ENCODE measurements at regions not wholly inside any gene's neighbourhood (a gene's known extent, or its start where the extent isn't known, plus 50 kb on each side); places are given as distances from the start of the nearest gene placed in this dataset.

GRCh38 chr7:137146012-137146455 lies 197.5 kb downstream of the PTN start:
- Histone ChIP-seq H3K9me2 (ENCODE audit: insufficient read depth, low read length) (no peaks in the 10 kb centered on the region), H3K79me2 (replicated peaks; ENCODE audit: insufficient read depth, low read length) (no peaks in the 10 kb centered on the region), H3K4me2 (ENCODE audit: low read length) (no peak overlapping the region), H3K27ac (ENCODE audit: low read length) (no peak overlapping the region), H3K36me3 (ENCODE audit: insufficient read depth, low read length) (no peaks in the 10 kb centered on the region), H3K9me3 (ENCODE audit: low read length) (no peaks in the 10 kb centered on the region), H4K20me1 (ENCODE audit: insufficient read depth) (no peaks in the 10 kb centered on the region), H2AFZ (ENCODE audit: low read depth, low read length) (no peak overlapping the region), H3K4me3 (ENCODE audit: low read length) (no peak overlapping the region), H3F3A (ENCODE audit: insufficient read depth, low read length, poor library complexity, severe bottlenecking) (no peaks in the 10 kb centered on the region), H3K9ac (ENCODE audit: low read length) (no peak overlapping the region), H3K27me3 (ENCODE audit: insufficient read depth, low read depth, low read length) (no peaks in the 10 kb centered on the region)
- TF ChIP-seq EP300 (conservative IDR thresholded peaks at IDR 0.05; ENCODE audit: poor library complexity, severe bottlenecking) (no peak), RAD21 (conservative IDR thresholded peaks at IDR 0.05) (no peak), POLR2AphosphoS5 (IDR thresholded peaks at IDR 0.05) (no peak), MXI1 (conservative IDR thresholded peaks at IDR 0.05; ENCODE audit: poor library complexity, severe bottlenecking) (no peak), REST (IDR thresholded peaks at IDR 0.05; ENCODE audit: borderline replicate concordance) (no peak), EZH2 (IDR thresholded peaks at IDR 0.05; ENCODE audit: borderline replicate concordance, insufficient read depth, low read length, poor library complexity, severe bottlenecking) (no peak), TAF1 (IDR thresholded peaks at IDR 0.05; ENCODE audit: low read depth) (no peak), SMC3 (conservative IDR thresholded peaks at IDR 0.05; ENCODE audit: poor library complexity) (no peak), CTCF (IDR thresholded peaks at IDR 0.05; ENCODE audit: poor library complexity, severe bottlenecking) (no peak)

- Histone ChIP-seq H3K9me3 (ENCODE audit: low read length) (no peaks in the 10 kb centered on the region), H3K27me3 (ENCODE audit: insufficient read depth, low read depth, low read length) (no peaks in the 10 kb centered on the region), H3K4me2 (ENCODE audit: low read length) (no peak overlapping the region), H3K9ac (ENCODE audit: low read length) (no peak overlapping the region), H3K27ac (ENCODE audit: low read length) (no peak overlapping the region), H3K79me2 (replicated peaks; ENCODE audit: insufficient read depth, low read length) (no peaks in the 10 kb centered on the region), H2AFZ (ENCODE audit: low read depth, low read length) (no peak overlapping the region), H4K20me1 (ENCODE audit: insufficient read depth) (no peaks in the 10 kb centered on the region), H3F3A (ENCODE audit: insufficient read depth, low read length, poor library complexity, severe bottlenecking) (no peaks in the 10 kb centered on the region), H3K9me2 (ENCODE audit: insufficient read depth, low read length) (no peaks in the 10 kb centered on the region), H3K4me3 (ENCODE audit: low read length) (no peak overlapping the region), H3K36me3 (ENCODE audit: insufficient read depth, low read length) (no peaks in the 10 kb centered on the region)
- no peak for TF ChIP-seq RAD21 (conservative IDR thresholded peaks at IDR 0.05)
- no peak for TF ChIP-seq CTCF (IDR thresholded peaks at IDR 0.05; ENCODE audit: poor library complexity, severe bottlenecking)
- no peak for TF ChIP-seq TAF1 (IDR thresholded peaks at IDR 0.05; ENCODE audit: low read depth)
- no peak for TF ChIP-seq EZH2 (IDR thresholded peaks at IDR 0.05; ENCODE audit: borderline replicate concordance, insufficient read depth, low read length, poor library complexity, severe bottlenecking)
- no peak for TF ChIP-seq POLR2AphosphoS5 (IDR thresholded peaks at IDR 0.05)
- TF ChIP-seq REST (IDR thresholded peaks at IDR 0.05; ENCODE audit: borderline replicate concordance): no peak
Measured at GRCh38 chr7:137142376-137142775, 201.2 kb downstream of the PTN start.
